GM21619 (cell line): ENCODE measurements at regions not wholly inside any gene's neighbourhood (a gene's known extent, or its start where the extent isn't known, plus 50 kb on each side); places are given as distances from the start of the nearest gene placed in this dataset.
"Not testable (repeated sequence)": the region's sequence is repeated elsewhere in the genome, so short reads cannot be mapped to it uniquely, and the experiment has no call there.

Experiments used
- ATAC-seq: cut with Tn5 transposase; IDR thresholded peaks from one replicate; pipeline ENCODE4 v1.9.1; 2021; ENCODE audit not compliant: unreplicated experiment

DNA sequence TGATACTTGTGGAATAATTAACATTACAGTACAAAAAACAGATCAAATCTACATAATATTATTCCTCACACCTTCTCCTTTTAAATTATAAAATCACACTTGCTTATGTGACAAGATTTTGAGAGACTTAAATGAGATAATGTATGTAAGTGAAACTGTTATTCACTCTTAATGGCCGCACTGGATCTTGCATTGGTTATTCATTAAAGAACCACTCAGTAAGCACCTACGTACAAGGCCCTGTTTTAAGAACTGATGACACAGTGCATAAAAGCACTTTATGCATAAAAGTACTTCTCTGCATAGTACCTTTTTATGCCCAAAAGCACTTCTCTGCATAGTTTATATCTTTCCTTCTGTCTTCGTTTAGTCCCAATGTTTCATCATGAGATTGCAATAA, 172.1 kb downstream of the GOLGA6L6 start:
- no peak for ATAC-seq

DNA sequence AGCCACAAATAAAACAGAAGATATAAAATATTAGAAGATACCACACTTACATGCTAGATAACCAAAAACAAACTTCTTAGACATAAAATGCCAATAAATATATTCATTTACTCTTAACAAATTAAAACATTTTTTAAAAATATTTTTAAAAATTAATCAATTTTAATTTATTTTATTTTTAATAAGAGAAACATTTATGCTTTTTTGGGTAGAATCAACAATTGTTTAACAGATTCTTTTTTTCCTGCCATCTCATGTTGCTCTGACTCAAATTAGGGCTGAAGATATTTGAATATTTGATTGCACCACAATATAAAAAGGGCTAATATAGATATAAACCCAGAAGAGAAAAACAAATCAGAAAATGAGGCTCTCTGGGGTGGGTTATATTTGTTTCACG, 172.6 kb downstream of the GOLGA6L6 start:
- ATAC-seq: no peak

DNA sequence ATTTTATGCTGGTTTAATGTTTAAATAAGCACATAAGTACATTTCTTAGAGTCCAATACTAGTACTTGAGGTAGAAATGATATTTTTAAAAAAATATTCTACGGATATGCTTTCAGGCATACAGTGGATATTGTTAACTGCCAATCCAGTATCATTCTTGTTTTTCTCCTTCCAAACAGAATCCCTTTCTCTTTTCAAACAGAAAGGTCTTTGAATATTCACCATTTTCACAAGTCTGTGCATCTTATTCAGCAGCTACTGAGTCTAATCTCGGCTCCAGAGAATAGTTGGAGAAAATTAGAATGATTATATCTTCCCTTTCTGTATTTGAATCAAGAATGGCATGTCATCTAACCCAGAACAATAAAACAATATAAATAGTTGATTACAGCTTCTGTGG, 174.5 kb downstream of the GOLGA6L6 start:
- ATAC-seq: no peak

DNA sequence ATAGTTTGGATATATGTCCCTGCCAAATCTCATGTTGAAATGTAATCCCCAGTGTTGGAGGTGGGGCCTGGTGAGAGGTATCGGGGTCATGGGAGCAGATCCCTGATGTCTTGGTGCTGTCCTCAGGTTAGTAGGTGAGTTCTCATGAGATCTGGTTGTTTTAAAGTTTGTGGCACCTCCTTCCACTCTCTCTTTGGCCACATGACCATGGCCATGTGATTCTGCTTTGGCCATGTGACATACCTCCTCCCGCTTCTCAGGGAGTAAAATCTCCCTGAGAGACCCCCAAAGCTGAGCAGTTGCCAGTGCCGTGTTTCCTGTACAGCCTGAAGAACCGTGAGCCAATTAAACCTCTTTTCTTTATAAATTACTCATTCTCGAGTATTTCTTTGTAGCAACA, 178.0 kb downstream of the GOLGA6L6 start:
- ATAC-seq: not testable (repeated sequence)

DNA sequence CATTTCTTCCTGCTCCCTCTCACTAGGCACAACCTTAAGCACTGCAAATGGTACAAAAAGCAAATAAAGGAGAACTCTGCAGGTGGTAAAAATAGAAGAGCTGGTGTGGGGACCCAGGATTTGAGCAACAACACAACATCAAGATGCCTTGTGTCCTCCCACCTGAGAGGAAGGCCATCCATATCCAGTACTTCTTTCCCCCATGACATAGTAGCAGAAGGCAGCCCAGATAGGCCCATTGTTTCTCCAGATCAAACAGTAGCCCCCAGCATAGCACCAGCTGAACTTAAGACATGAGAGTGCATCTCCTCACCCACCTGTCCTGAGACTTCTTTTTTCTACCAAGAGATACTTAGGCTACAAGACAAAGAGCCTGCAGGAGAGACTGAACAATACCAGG, 180.5 kb downstream of the GOLGA6L6 start:
- no peak for ATAC-seq

DNA sequence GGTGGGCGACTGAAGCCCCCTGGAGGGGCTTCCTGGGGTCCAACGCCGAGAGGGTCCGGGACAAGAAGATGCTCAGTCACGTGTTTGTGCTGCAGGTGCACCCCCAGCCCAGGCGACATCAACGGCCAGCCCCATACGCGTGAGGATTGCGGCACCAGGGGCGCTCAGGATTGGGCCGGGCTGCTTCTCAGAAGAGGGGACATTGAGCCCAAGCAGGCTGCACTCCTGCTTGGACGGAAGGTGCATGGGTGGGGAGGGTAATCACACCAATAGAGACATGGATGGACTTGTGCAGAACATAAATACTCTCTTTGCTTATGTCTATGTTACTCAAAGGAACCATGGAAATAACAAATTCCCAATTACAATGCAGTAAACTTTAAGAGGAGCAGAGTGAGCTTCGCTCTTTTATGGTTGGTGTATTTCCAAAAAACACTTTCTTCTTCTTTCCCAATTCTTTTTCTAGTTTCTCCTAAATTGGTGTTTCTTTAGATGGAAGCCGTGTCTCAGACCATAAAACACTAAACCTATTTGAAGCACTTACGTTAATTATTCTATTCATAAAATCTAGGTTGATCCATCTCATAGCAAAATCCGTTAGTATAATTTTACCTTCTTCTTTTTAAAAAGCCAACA, 182.7 kb downstream of the GOLGA6L6 start:
- no peak for ATAC-seq

DNA sequence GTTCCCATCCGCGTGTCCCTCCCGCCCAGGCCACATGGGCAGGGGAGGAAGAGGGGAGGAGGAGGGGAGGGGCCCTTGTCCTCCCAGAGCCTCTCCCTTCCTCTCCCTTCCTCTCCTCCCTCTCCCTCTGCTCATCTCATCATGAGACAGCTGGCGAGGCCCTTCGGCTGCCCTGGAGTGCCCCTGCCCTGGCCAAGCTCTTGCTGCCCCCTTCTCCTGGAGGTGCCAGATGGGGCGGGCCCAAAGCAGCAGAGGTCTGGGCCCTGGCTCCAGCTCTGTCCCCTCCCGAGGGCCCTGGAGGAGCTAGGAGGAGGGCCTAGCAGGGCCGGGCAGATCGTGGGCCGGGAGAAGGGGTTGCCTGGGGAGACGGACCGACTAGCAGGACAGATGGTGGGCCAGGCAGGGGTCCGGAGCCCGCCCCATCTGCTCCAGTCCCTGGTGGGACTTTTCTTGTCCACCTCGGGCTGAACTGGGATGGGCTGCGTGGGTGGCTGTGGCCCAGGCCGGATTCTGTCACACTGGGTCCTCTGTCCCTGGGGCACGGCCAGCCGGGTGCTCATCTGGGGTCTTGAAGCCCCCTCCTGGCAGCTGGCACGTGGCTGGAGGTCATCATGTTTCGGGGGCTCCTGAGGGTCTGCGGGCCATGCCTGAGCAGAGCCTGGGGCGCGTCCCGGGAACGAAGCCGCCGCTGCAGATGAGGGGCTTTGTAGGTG, 183.4 kb downstream of the GOLGA6L6 start:
- no peak for ATAC-seq

DNA sequence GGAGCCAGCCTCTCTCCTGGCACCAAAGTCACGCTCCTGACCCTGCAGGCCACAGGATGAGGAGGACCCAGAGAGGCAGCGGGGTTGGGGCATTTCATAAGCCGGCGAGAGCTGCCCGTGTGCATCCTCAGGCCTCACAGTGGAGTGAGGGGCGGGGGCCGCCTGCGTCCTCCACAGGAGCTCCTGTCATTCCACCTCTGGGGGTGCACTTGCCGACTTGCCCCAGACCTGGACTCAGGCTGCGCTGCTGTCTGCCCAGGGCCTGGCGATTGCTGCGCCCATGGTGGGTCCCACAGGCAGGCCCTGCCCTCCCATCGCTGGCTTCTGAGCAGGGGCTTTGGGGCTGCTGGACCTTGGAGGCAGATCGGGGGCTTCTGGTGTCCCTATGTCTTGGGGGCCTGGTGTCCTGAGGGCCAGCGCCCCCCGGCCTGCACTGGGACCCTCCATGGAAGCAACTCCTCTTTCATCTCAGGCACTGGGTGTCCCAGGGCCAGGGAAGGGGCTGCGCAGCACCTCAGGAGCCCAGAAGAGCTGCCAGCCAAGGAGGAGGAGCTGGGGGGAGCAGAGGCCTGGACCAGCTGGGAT, 184.0 kb downstream of the GOLGA6L6 start:
- no peak for ATAC-seq

DNA sequence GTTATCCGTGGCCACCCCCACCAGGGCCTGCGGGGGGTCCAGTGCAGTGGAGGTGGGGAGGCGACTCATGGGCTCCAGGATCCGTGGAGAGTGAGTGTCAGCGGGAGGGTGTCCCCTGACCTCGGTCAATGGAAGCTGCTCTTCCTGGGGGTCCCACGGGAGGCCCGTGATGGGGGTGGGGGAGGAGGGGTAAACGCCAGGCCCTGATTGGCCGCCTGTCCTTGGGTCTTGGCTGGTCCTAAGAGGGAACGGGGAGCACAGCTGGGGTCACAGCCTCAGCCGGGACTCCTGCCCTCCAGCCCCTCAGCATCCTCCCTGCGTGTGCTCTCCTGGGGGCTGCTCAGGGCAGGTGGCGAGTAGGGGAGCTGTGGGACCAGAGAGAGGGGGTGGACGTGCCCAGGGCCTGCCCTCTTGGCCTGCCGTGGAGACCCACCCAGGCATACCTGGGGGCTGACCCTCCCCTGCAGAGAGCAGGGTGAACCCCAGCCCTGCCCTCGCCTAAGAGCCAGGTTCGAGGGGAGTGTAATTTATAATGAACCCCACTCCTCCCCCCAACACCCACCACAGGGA, 184.6 kb downstream of the GOLGA6L6 start:
- no peak for ATAC-seq

DNA sequence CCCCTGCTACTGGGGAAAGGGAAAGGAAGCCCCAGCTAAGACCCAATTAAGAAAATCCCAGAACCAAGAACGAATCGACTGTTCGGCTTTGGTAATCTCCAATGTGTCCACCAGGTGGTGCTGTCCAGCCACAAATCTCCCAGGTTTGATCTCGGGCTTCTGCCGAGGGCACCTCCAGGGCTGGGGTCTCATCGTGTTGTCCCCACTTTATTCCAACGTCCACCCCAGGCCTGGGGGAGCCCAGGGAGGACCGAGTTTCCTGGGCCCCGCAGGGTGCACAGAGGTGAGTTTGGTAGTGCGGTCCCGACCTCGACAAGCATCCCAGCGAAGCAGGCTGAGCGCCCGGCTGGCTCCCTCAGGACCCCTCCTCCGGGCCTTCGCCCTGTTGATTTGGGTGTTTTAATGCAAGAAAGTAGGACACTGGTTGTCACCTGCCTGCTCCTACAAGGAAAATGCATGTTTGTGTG, 185.1 kb downstream of the GOLGA6L6 start:
- ATAC-seq: peak; percentile 49

DNA sequence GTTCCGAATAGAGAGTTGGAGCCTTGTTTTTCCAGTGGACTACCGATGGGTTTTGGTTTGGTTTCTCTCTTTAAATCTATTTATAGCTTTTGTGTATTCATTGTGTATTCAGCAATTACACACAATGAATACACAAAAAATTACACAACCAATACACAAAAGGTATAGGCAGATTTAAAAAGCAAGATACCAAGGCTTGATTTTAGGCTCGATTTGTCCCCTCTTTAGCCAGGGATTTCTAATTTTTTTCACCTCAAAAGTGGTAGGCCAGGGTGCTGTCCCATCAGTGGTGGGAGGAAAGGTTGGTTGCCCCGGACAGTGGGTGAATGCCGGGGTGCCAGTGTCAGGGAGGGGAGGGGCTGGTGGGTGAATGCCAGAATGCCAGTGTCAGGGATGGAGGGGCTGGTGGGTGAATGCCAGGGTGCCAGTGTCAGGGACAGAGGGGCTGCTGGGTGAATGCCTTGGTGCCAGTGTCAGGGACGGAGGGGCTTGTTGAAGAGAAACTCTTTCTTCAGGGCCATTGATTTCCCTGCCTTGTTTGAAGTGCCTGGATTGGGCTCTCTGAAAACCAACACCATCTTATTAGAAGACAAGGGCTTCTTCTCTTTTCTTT, 186.2 kb downstream of the GOLGA6L6 start:
- no peak for ATAC-seq

DNA sequence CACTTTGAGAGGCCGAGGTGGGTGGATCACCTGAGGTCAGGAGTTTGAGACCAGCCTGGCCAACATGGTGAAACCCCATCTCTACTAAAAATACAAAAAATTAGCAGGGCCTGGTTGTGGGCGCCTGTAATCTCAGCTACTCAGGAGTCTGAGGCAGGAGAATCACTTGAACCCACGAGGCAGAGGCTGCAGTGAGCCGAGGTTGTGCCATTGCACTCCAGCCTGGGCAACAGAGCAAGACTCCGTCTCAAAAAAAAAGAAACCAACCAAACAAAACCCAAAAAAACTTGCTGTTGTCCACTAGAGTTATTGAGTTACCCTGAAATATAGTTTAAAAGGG, 186.7 kb downstream of the GOLGA6L6 start:
- not testable (repeated sequence) for ATAC-seq

DNA sequence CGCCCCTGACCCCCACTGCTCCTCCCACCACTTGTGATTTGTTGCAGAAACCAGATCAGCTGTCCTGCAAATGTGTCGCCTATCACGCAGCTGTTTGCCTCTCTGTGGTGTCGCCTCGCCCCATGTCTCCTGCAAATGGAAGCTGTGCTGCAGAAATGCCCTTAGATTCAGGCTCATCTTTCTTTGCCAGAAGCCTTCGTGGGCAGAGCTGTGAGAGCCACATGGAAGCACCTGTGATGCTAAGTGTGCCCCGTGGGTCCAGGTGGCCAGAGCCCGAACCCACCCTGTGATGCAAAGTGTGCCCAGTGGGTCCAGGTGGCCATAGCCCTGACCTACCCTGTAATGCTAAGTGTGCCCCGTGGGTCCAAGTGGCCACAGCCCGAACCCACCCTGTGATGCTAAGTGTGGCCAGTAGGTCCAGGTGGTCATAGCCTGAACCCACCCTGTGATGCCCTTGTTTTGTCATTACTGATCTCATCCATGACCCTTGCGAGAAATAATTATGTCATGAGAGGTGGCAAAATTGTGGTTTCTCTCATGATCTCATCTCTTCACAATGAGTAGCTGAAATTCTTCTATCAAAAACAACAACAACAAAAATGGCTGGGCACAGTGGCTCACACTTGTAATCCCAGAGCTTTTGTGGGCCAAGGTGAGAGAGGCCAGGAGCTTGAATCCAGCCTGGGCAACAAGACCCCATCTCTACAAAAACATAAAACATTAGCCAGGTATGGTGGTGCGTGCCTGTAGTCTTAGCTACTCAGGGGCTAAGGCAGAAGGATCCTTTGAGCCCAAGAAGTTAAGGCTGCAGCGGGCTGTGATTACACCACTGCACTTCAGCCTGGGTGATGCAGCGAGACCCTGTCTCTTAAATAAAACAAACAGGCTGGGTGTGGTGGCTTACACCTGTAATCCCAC, 187.4 kb downstream of the GOLGA6L6 start:
- no peak for ATAC-seq

DNA sequence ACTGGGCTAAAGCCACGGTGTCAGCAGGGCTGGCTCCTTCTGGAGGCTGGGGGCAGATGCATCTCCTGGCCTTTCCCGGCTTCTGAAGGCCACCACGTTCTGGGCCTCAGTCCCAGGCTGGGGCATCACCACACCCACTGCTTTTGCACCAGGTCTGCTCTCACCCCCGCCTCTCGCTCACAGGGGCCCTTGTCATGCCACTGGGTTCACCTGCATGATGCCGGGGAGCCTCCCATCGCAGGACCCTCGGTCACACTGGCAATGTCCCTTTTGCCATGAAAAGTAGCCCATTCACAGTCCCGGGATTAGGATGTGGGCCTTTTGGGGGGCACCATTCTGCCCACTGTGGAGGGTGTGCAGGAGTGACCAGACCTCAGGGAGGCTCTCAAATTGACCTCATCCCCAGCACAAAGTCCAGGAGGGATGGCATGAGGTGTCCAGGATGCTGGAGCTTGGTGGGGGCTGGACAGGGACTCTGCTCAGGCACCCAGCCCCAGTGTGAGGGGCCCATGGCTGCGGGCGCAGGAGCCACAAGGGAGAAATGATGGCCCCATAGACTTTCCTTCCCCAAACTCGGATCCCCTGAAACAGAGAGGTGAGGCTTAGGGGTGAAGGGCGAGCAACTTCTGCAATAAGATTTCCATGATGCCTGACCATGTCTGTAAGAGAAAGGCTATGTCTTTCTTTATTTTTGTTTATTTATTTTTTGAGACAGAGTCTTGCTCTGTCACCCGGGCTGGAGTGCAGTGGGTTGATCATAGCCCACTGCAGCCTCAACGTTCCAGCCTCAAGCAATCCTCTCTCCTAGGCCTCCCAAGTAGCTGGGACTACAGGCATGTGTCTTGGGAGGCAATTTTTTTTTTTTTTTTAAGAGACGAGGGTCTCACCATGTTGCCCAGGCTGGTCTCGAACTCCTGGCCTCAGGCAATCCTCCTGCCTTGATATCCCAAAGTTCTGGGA, 189.1 kb downstream of the GOLGA6L6 start:
- ATAC-seq: no peak

DNA sequence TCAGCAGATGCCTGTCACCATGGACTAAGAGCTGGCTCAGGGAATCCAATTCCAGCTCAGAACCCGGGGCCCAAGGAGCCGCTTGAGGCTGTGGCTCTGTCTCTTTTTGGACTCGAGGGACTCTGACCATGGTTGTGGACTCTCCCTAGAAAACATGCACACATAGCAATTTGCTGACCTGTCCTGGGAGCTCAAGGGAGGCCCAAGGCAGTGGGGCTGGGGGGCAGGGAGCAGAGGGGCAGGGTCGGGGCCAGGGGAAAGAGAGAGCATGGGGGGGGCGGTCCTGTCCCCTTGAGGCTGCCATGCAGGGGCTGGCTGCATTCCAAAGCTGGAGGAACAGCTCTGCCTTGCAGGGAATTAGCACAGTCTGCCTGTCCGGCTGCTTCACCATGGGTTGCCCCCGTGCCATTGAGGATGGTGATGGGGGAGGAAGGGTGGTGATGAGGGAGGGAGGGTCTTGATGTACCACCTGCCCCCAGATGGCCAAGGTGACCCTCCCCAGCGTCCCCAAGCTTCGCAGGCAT, 190.1 kb downstream of the GOLGA6L6 start:
- ATAC-seq: no peak

DNA sequence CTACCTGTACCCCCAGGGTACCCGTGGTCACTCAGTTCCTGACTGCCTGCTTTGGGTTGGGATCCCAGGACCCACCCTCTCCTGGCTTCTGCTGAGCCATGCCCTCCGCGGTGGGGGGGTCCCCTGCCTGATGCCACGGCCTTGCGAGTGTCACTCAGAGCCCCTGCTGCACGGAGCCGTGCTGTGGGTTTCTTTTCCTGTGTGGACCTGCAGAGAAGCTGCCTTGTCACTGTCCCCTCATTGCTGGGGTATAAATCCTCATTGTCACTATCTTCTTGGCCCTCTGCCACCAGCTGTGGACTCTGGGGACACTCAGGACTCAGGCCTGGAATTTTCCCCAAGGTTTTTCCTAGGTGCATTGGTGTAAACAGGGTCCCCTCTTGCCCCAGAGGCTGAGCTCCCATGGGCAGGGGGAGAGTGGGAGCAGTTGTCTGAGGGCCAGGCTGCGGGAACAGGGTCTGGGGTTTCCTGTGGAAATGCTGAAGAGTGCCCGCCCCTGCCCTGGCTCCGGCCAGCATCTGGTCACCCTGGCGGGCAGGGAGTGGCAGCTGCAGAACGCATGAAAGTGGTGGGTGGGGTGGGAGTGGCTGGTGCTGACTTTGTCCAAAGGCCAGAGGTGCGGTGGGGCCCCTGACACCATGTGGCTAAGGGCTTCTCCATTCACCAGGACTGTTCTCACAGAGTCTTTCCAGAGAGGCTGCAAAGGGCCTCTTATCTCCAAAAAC, 191.7 kb downstream of the GOLGA6L6 start:
- no peak for ATAC-seq

DNA sequence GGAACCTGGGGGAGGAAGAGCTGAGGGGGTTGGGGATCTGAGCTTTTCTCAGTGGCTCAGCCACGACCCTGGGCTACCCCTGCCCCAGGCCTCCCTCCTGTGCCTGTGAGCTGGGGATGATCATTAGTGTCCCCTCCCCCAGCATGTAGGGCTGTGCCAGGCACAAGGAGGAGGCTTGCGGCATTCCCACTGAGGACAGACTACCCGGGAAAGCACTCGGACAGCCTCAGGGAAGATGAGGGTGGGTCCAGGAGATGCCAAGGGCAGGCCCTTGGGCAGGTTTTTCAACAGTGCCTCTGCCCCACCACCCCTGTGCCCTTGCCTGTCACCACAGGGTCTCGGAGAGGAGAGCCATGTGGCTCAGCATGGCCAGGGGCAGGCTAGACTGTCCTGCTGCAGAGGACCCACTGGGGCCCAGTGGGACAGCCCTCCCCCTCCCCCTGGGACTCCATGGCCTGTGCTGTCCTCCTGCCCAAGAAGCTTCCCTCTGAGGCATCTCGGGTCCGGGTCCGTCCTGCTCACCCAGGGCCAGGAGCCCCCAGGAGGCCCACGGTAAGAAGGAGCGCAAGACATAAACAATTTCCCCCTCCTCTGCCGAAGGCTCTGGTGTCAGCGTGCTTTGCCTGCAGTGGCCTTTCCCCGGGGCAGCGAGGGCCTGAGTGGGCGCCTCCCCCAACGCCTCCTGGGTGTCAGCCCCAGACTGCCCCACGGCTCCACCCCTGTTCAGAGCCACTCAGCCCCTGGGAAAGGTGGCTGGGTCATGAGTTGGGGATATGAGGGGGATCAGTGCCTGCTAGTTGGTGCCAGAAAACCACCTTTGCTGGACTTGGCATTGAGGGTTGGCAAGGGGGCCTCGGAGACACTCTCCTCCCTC, 192.5 kb downstream of the GOLGA6L6 start:
- ATAC-seq: no peak
